ENCODE measurements at regions not wholly inside any gene's neighbourhood (a gene's known extent, or its start where the extent isn't known, plus 50 kb on each side); places are given as distances from the start of the nearest gene placed in this dataset.
"Not testable (repeated sequence)": the region's sequence is repeated elsewhere in the genome, so short reads cannot be mapped to it uniquely, and the experiment has no call there.

- no peak for DNase-seq (ENCODE audit: low read depth in 2 of 2)
Measured at GRCh38 chr17:62156949-62157348, 91.9 kb upstream of the MED13 start.

GRCh38 chr17:62154909-62155308, 89.8 kb upstream of the MED13 start:
- DNase-seq (ENCODE audit: low read depth in 2 of 2) = no peak

- no peak for DNase-seq (ENCODE audit: low read depth in 2 of 2)
Measured at GRCh38 chr17:62150471-62150870, 85.4 kb upstream of the MED13 start.

- no peak for DNase-seq (ENCODE audit: low read depth in 2 of 2)
Measured at GRCh38 chr17:62149961-62150360, 84.9 kb upstream of the MED13 start.

GRCh38 chr17:62147284-62147683, 82.2 kb upstream of the MED13 start:
- DNase-seq (ENCODE audit: low read depth in 2 of 2) = no peak

- peak in 1 of 2 donors; percentile 66 for DNase-seq (ENCODE audit: low read depth in 2 of 2)
Measured at GRCh38 chr17:62140836-62141235, 75.8 kb upstream of the MED13 start.

- no peak for DNase-seq (ENCODE audit: low read depth in 2 of 2)
Measured at GRCh38 chr17:62140376-62140775, 75.3 kb upstream of the MED13 start.

- DNase-seq (ENCODE audit: low read depth in 2 of 2) = not testable (repeated sequence)
Measured at GRCh38 chr17:62139690-62140354, 74.7 kb upstream of the MED13 start.

- DNase-seq (ENCODE audit: low read depth in 2 of 2) = no peak
Measured at GRCh38 chr17:62139141-62139540, 74.1 kb upstream of the MED13 start.

GRCh38 chr17:62138676-62139121, 73.6 kb upstream of the MED13 start:
- DNase-seq (ENCODE audit: low read depth in 2 of 2) = not testable (repeated sequence)

- DNase-seq (ENCODE audit: low read depth in 2 of 2) = not testable (repeated sequence)
Measured at GRCh38 chr17:62137734-62138624, 72.9 kb upstream of the MED13 start.

- DNase-seq (ENCODE audit: low read depth in 2 of 2) = not testable (repeated sequence)
Measured at GRCh38 chr17:62137013-62137733, 72.1 kb upstream of the MED13 start.

- DNase-seq (ENCODE audit: low read depth in 2 of 2) = no peak
Measured at GRCh38 chr17:62135742-62136141, 70.7 kb upstream of the MED13 start.

- not testable (repeated sequence) for DNase-seq (ENCODE audit: low read depth in 2 of 2)
Measured at GRCh38 chr17:62135096-62135495, 70.0 kb upstream of the MED13 start.

GRCh38 chr17:62134397-62134796, 69.3 kb upstream of the MED13 start:
- no peak for DNase-seq (ENCODE audit: low read depth in 2 of 2)

GRCh38 chr17:62131271-62131670, 66.2 kb upstream of the MED13 start:
- not testable (repeated sequence) for DNase-seq (ENCODE audit: low read depth in 2 of 2)

GRCh38 chr17:62130739-62131138, 65.7 kb upstream of the MED13 start:
- DNase-seq (ENCODE audit: low read depth in 2 of 2) = no peak

- no peak for DNase-seq (ENCODE audit: low read depth in 2 of 2)
Measured at GRCh38 chr17:62126292-62126691, 61.2 kb upstream of the MED13 start.

GRCh38 chr17:62125307-62125706, 60.2 kb upstream of the MED13 start:
- DNase-seq (ENCODE audit: low read depth in 2 of 2) = no peak

- no peak for DNase-seq (ENCODE audit: low read depth in 2 of 2)
Measured at GRCh38 chr17:62121025-62121730, 56.1 kb upstream of the MED13 start.

- DNase-seq (ENCODE audit: low read depth in 2 of 2) = no peak
Measured at GRCh38 chr17:62119373-62119772, 54.3 kb upstream of the MED13 start.
